GM19023 (cell line): ENCODE measurements at regions not wholly inside any gene's neighbourhood (a gene's known extent, or its start where the extent isn't known, plus 50 kb on each side); places are given as distances from the start of the nearest gene placed in this dataset.

Experiments used
- ATAC-seq: cut with Tn5 transposase; IDR thresholded peaks from one replicate; pipeline ENCODE4 v1.9.1; 2021; ENCODE audit warnings: mild to moderate bottlenecking, moderate library complexity; ENCODE audit not compliant: unreplicated experiment

- ATAC-seq, result no peak
These were observed 108.6 kb upstream of the TMEM161B start for GRCh38 chr5:88377240-88377639.

GRCh38 chr5:88376728-88377127 is 108.1 kb upstream of the TMEM161B start:
- ATAC-seq, result no peak

GRCh38 chr5:88374391-88374790 is 105.7 kb upstream of the TMEM161B start:
- no peak for ATAC-seq

- no peak for ATAC-seq
These were observed 102.2 kb upstream of the TMEM161B start for GRCh38 chr5:88370824-88371223.

- ATAC-seq, result no peak
These were observed 99.6 kb upstream of the TMEM161B start for GRCh38 chr5:88368201-88368600.

GRCh38 chr5:88364991-88365390 is 96.3 kb upstream of the TMEM161B start:
- no peak for ATAC-seq

GRCh38 chr5:88355490-88356050 is 86.9 kb upstream of the TMEM161B start:
- ATAC-seq, result no peak

GRCh38 chr5:88325868-88326267 is 57.2 kb upstream of the TMEM161B start:
- no peak for ATAC-seq

GRCh38 chr5:88322785-88323184 is 54.1 kb upstream of the TMEM161B start:
- no peak for ATAC-seq
